Gastrocnemius medialis (tissue), 4 donors: ENCODE measurements at regions not wholly inside any gene's neighbourhood (a gene's known extent, or its start where the extent isn't known, plus 50 kb on each side); places are given as distances from the start of the nearest gene placed in this dataset.

Experiments
- ATAC-seq, 2 donors: fragments of 150-250 bp; one replicate each; pipeline ENCODE4 v1.9.1; 2016
- DNase-seq, 2 donors: peaks; one replicate each; pipeline ENCODE4 v3.0.0-alpha.2; 2019
- H3K27ac ChIP-seq, 4 donors: fragments of 200-600 bp; sonication (generic); 1 replicate in 1 of 4; 2 replicates in 3 of 4; pipeline ENCODE4 v1.5.1; 2016 to 2018; ENCODE audit warnings: mild to moderate bottlenecking in 2 of 4, moderate library complexity in 1 of 4
- H3K27me3 ChIP-seq, 3 donors: fragments of 200-600 bp; sonication (generic) in 2 of 3; 1 replicate in 1 of 3; 2 replicates in 2 of 3; pipeline versions ENCODE4 v1.5.1 to v1.6.0; 2016 to 2019; ENCODE audit warnings: mild to moderate bottlenecking in 1 of 3, moderate library complexity in 1 of 3
- H3K36me3 ChIP-seq, 2 donors: fragments of 200-600 bp; sonication (generic) in 1 of 2; one replicate each; pipeline ENCODE4 v1.5.1; 2017 to 2018
- H3K4me1 ChIP-seq, 2 donors: fragments of 200-600 bp; sonication (generic) in 1 of 2; one replicate each; pipeline ENCODE4 v1.5.1; 2016 to 2017; ENCODE audit warnings: mild to moderate bottlenecking in 2 of 2
- H3K4me3 ChIP-seq, 4 donors: fragments of 200-600 bp; sonication (generic) in 3 of 4; 1 replicate in 1 of 4; 2 replicates in 3 of 4; pipeline ENCODE4 v1.5.1; 2016 to 2019; ENCODE audit warnings: mild to moderate bottlenecking in 2 of 4
- H3K9me3 ChIP-seq, 3 donors: fragments of 200-600 bp; sonication (generic) in 2 of 3; 1 replicate in 1 of 3; 2 replicates in 2 of 3; pipeline ENCODE4 v1.5.1; 2016 to 2019
- CTCF ChIP-seq, 5 experiments: fragments of 450-650 bp in 3 of 5; fragments of 200-600 bp in 2 of 5; sonication (generic) in 2 of 5; IDR thresholded peaks in 4 of 5; conservative IDR thresholded peaks in 1 of 5; 1 replicate in 4 of 5; 2 replicates in 1 of 5; pipeline ENCODE4 v1.5.1; 2016 to 2019; ENCODE audit warnings: antibody characterized with exemption in 5 of 5, mild to moderate bottlenecking in 3 of 5, moderate library complexity in 3 of 5
- POLR2A ChIP-seq, 2 donors: fragments of 450-650 bp; IDR thresholded peaks; one replicate each; pipeline ENCODE4 v1.6.1; 2017; ENCODE audit warnings: antibody characterized with exemption in 2 of 2, mild to moderate bottlenecking in 2 of 2, moderate library complexity in 2 of 2
- in situ Hi-C, 4 donors: fragments of 200-750 bp; cut with MboI; loops; one replicate each; pipeline versions ENCODE4 v1.15.0 to v1.8.0; 2017; ENCODE audit warnings: low sequenced_read_pairs in 4 of 4
- intact Hi-C: fragments of 100-400 bp; cut with DNase I; formaldehyde crosslinking; loops from one replicate; pipeline ENCODE4 v1.15.1; 2023; ENCODE audit warnings: low total_unique reads

GRCh38 chr4:46506876-46507275 is 116.9 kb upstream of the GABRA2 start:
- ATAC-seq (no peak), DNase-seq (no peak)
- Histone ChIP-seq H3K27ac (no peak overlapping the region), H3K27me3 (no peaks in the 10 kb centered on the region), H3K9me3 (no peaks in the 10 kb centered on the region), H3K4me3 (no peak overlapping the region), H3K36me3 (no peaks in the 10 kb centered on the region), H3K4me1 (no peaks in the 10 kb centered on the region)
- TF ChIP-seq POLR2A (IDR thresholded peaks at IDR 0.05) (no peak), CTCF (IDR thresholded peaks at IDR 0.05 in 4 of 5, conservative IDR thresholded peaks at IDR 0.05 in 1 of 5) (no peak)
- intact Hi-C loops: no loop called here
- in situ Hi-C loops: no loop called here

GRCh38 chr4:46505131-46505530 is 115.2 kb upstream of the GABRA2 start:
- Histone ChIP-seq H3K4me3 (no peak overlapping the region), H3K27ac (no peak overlapping the region), H3K36me3 (no peaks in the 10 kb centered on the region), H3K4me1 (no peaks in the 10 kb centered on the region), H3K27me3 (no peaks in the 10 kb centered on the region), H3K9me3 (no peaks in the 10 kb centered on the region)
- in situ Hi-C loops (no loop called here), intact Hi-C loops (no loop called here)
- DNase-seq: no peak
- ATAC-seq: no peak
- TF ChIP-seq POLR2A (IDR thresholded peaks at IDR 0.05): no peak
- TF ChIP-seq CTCF (IDR thresholded peaks at IDR 0.05 in 4 of 5, conservative IDR thresholded peaks at IDR 0.05 in 1 of 5): no peak

- no peak for ATAC-seq
- Histone ChIP-seq H3K4me1 (no peaks in the 10 kb centered on the region), H3K27ac (no peak overlapping the region), H3K36me3 (no peaks in the 10 kb centered on the region), H3K27me3 (no peaks in the 10 kb centered on the region), H3K9me3 (no peaks in the 10 kb centered on the region), H3K4me3 (no peak overlapping the region)
- no peak for DNase-seq
- no peak for TF ChIP-seq POLR2A (IDR thresholded peaks at IDR 0.05)
- no peak for TF ChIP-seq CTCF (IDR thresholded peaks at IDR 0.05 in 4 of 5, conservative IDR thresholded peaks at IDR 0.05 in 1 of 5)
- in situ Hi-C loops (no loop called here), intact Hi-C loops (no loop called here)
Observed at GRCh38 chr4:46503739-46504138, 113.8 kb upstream of the GABRA2 start.

- H3K9me3 ChIP-seq: no peaks in the 10 kb centered on the region
- TF ChIP-seq POLR2A (IDR thresholded peaks at IDR 0.05) (no peak), CTCF (IDR thresholded peaks at IDR 0.05 in 4 of 5, conservative IDR thresholded peaks at IDR 0.05 in 1 of 5) (no peak)
- no peak overlapping the region for H3K4me3 ChIP-seq
- H3K36me3 ChIP-seq: no peaks in the 10 kb centered on the region
- intact Hi-C loops: no loop called here
- no peaks in the 10 kb centered on the region for H3K27me3 ChIP-seq
- no peaks in the 10 kb centered on the region for H3K4me1 ChIP-seq
- no peak for DNase-seq
- in situ Hi-C loops: no loop called here
- H3K27ac ChIP-seq: no peak overlapping the region
- ATAC-seq: no peak
Observed at GRCh38 chr4:46492394-46492793, 102.5 kb upstream of the GABRA2 start.

GRCh38 chr4:46491455-46491854 is 101.5 kb upstream of the GABRA2 start:
- ATAC-seq: no peak
- no peaks in the 10 kb centered on the region for H3K27me3 ChIP-seq
- no peaks in the 10 kb centered on the region for H3K4me1 ChIP-seq
- no peaks in the 10 kb centered on the region for H3K9me3 ChIP-seq
- no peak overlapping the region for H3K4me3 ChIP-seq
- H3K27ac ChIP-seq: no peak overlapping the region
- DNase-seq: no peak
- H3K36me3 ChIP-seq: no peaks in the 10 kb centered on the region
- intact Hi-C loops: no loop called here
- in situ Hi-C loops: no loop called here
- TF ChIP-seq POLR2A (IDR thresholded peaks at IDR 0.05) (no peak), CTCF (IDR thresholded peaks at IDR 0.05 in 4 of 5, conservative IDR thresholded peaks at IDR 0.05 in 1 of 5) (no peak)
